GM12872 (cell line): ENCODE measurements at regions not wholly inside any gene's neighbourhood (a gene's known extent, or its start where the extent isn't known, plus 50 kb on each side); places are given as distances from the start of the nearest gene placed in this dataset.

Source experiments
- CTCF ChIP-seq: IDR thresholded peaks from 3 replicates; pipeline ENCODE4 v1.5.1; 2011; ENCODE audit warnings: low read depth, mild to moderate bottlenecking, low read length, moderate library complexity; ENCODE audit not compliant: insufficient read depth

GRCh38 chr9:18333157-18333556 lies 140.8 kb upstream of the ADAMTSL1 start:
- TF ChIP-seq CTCF = no peak

- no peak for TF ChIP-seq CTCF
Measured at GRCh38 chr9:18335825-18336224, 138.1 kb upstream of the ADAMTSL1 start.

- no peak for TF ChIP-seq CTCF
Measured at GRCh38 chr9:18338042-18338441, 135.9 kb upstream of the ADAMTSL1 start.

- no peak for TF ChIP-seq CTCF
Measured at GRCh38 chr9:18343784-18344183, 130.2 kb upstream of the ADAMTSL1 start.

GRCh38 chr9:18346745-18347144 lies 127.2 kb upstream of the ADAMTSL1 start:
- no peak for TF ChIP-seq CTCF

GRCh38 chr9:18347386-18348082 lies 126.4 kb upstream of the ADAMTSL1 start:
- TF ChIP-seq CTCF = no peak

- no peak for TF ChIP-seq CTCF
Measured at GRCh38 chr9:18348083-18348475, 125.9 kb upstream of the ADAMTSL1 start.
